NCI-H82 treated with DMSO at 0.1 percent for 48 hours (cell line): ENCODE measurements at regions not wholly inside any gene's neighbourhood (a gene's known extent, or its start where the extent isn't known, plus 50 kb on each side); places are given as distances from the start of the nearest gene placed in this dataset.

ENCODE experiments used
- DNase-seq: peaks from one replicate; lab custom pipeline; 2025; ENCODE audit not compliant: unreplicated experiment; lab: John Stamatoyannopoulos, UW

DNA sequence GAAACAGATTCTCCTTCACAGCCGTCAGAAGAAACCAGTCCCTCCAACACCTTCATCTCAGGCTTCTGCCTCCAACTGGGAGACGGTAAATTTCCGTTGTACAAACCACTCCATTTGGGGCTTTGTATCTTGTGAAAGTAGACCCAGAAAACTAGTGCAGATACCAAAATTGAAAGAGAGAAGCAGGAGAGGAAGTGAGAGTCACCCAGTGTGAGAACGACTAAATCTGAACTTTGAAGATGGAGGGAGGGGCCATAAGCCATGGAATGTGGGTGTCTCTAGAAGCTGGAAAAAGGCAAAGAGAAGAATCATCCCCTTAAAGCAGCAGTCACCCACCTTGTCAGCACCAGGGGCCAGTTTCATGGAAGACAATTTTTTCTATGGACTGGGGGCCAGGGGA, 88.3 kb upstream of the LRATD1 start:
- DNase-seq, result no peak

DNA sequence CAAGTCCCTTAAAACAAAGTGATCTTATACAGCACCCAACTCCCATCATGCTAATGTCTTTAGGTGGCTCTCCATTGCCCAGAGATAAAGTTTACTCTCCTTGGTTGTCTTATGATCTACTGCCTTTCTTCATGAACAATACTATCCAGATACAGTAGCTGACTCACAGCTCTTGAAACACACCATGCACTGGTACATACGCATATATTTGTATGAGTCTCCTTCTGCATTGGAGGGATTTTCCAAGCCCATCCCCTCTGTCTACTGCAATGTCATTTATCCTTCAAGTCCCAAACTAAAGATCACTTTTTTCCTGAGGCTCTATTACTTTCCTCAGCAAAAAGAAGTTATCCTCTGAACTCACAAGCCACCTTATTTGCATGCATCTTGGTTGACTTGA, 84.7 kb upstream of the LRATD1 start:
- no peak for DNase-seq

DNA sequence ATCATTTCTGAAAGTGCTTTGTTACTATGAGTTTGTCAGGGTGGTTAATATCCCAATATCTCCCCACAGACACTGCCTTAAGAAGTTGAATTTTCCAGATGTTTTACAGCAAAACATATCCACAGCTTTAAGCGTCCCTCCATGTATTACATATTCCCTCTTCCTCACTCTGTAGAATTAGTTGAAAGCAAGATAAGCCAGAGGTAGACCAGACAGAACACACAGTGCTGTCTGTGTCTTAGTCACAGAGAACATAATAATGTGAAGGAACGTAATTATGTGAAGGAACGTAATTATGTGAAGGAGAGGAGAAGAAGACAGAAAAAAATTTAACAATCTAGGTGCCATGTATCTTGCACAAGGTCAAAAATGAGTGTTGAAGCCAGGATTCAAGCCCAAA, 81.9 kb upstream of the LRATD1 start:
- no peak for DNase-seq

DNA sequence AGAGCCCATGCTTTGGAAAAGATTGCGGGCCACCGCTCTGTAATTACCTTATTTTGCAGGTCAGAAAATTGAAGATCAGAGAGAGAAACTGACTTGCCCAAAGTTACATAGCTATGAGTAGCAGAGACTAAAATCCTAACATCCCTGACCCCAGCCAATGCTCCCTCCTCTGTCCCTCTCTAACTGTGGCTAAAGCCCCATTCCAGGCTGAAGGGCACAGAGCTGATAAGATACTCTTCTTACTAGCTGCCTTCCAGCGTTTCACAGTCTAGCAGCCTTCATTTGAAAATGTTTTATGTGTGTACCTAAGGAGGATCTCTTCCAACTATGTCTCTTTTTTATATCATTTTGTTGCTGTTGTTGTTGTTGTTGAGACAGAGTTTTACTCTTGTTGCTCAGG, 81.4 kb upstream of the LRATD1 start:
- DNase-seq, result no peak

DNA sequence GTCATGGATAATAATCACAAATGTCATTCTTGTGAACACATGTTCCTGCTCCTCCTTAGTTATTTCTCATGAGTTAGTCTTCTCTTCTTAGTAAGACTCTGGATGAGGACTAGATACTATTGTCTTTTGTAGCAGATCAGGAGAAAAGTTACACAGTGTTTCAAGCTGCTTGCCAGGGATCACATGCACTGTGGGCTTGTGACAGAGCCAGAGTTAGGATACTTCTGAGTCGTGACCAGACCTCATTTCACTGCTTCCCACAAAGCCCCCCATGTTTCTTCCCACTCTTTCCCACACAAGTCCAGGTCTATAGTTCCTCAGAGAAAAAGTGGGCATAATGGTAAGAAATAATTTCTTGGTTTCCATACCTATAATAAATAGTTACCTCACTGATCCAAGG, 80.2 kb upstream of the LRATD1 start:
- DNase-seq, result no peak

DNA sequence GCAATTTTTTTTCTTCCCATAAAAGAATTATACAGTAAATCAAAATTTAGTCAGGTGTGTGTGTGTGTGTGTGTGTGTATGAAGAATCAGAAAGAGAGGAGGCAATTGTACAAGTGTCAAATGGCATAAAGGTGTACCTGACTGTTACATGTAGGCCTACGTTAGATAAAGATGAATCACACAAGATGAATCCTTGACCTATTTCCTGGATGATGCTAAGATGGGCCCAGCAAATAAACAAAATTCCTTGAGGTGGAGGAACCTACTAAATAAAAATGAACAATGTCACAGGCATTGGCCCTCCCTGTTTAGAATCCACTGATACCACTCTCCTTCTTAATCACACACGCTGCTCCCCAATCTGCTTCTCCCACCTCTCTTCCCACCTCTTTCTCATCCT, 79.7 kb upstream of the LRATD1 start:
- DNase-seq, result no peak

DNA sequence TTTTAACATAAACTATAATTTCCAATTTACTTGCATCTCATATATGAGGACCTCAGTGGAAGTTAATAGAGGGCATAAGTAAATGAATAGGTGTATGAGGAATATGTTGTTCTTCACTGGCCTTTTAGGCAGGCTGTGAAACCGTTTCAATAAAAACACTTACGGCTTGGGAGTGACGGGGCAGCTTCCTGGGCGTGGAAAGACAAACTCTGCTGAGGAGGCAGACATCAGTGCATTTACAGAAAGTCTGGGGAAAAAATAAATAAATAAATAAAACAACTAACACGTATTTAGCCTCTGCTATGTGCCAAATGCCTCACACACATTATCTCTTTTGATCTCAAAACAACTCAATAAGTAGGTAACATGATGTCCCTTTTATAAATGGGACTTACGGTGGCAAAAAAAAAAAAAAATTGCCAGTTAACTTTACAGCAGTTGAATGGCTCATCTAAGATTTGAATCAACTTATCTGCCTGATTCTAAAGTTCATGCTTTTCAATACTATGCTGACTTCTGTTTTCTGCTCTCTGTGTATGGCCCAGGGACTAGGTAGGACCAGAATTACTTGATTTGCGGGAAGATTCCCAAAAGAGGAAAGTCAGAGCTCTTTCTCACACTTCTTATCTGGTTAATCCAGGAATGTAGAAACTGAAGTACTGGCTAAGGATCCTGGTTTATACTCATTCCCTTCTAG, 77.5 kb upstream of the LRATD1 start:
- DNase-seq, result no peak

DNA sequence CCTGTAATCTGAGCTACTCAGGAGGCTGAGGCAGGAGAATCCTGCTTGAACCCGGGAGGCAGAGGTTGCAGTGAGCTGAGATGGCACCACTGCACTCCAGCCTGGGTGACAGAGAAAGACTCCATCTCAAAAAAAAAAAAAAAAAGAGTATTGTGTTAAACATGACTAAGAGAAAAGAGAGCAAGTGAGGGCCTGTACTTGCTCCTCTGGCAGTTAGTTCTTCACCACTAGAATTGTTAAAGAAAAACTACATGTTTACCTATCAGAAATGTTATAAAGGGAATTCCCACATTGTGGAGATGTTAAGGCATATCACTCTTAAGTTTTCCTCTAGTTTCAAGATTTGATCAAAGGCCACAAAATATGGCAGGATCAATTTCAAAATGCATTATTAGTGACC, 75.4 kb upstream of the LRATD1 start:
- no peak for DNase-seq

DNA sequence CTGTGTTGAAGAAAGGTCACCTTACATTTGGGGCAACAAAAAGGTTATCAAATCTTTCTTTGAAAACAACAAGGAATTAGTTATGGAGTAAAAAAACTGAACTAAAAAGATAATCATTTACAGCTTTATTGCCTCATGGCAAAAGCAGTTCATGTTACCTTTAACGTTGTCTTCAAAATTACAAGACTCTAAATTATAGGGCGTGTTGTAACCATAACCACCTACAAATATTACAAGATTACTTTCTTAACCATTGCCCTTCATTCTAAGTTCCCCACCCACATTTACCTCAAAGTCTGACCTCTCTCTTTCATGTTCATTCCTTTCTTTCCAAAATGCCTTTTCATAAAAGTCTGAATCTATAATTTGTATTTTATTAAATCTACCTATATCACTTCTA, 74.6 kb upstream of the LRATD1 start:
- no peak for DNase-seq

DNA sequence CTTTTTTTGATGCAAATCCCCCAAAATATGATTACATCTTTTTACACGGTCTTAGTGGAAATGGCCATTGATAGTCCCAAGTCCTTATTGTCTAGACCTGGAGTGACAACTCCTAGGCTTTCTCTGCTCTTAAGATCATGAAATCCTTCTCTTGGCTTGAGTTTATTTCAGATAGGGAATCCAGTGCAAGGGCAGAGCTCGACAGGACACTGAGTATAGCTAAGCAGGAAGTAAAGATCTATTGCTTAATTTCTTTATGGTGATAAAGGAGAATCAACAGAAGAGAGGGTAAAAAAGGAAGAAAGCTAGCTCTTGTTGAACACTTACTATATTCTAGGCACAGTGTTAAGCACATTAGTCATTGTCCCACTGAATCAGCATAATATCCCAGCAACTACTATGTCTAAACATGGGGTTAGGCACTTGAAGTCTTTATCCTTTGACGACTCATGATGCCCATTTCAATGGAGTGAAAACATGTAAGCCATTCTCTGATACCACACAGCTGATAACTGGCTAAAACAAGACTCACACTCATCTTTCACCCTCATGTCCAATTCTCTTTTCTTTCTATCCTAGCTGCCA, 74.1 kb upstream of the LRATD1 start:
- no peak for DNase-seq

DNA sequence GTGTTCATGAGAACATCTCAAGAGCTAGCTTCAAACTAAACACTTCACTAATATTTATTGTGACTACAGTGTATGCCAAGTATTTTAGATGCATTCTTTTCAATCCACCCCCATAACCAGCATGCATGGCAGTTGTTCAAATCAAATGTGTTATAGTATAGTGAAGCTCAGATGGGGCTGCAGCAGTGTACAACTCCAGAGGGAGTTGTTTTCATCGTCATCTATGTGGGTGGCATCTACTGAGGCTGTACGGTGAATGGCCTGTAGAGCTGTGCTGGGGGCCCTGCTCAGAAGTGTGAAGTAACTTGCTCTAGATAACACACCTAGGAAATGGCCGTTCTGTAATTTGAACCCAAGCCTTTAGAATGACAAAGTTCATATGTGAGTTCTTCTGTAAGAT, 71.8 kb upstream of the LRATD1 start:
- DNase-seq, result no peak

DNA sequence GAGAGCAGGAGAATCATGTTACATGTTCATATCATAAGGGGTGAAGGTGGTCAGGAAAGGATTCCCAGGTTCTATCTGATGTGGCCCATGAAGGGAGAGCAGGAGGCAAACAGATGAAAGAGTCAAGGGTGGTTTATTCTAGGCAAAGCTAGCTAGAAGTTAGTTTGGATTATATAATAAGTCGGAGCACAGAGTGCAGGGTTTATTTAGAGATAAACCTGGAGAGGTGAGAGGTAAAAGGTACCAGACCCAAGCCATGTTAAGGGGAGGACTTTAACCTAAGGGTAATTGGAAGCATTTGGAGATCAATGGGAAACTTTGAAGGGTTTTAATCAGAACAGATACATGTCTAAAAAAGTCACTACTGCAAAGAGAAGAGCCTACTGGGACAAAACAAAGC, 69.2 kb upstream of the LRATD1 start:
- DNase-seq, result no peak

DNA sequence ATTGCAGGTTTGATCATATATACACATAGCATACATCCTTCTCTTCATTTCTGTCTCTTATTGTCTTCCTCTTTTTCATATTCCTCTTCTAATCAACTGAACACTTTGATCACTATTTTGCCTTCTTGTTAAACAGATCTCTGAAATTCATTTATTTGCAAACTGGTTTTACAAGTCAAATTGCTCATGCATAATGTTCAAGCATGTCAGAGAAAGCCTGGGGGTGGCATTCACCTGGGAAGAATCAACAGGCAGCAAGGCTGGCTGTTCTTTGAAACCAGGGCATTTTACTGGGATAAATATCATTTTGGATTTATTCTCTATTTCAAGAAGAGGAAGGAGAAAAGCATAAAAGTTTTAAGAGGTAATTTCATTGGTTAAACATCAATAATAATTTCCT, 66.9 kb upstream of the LRATD1 start:
- DNase-seq, result no peak

DNA sequence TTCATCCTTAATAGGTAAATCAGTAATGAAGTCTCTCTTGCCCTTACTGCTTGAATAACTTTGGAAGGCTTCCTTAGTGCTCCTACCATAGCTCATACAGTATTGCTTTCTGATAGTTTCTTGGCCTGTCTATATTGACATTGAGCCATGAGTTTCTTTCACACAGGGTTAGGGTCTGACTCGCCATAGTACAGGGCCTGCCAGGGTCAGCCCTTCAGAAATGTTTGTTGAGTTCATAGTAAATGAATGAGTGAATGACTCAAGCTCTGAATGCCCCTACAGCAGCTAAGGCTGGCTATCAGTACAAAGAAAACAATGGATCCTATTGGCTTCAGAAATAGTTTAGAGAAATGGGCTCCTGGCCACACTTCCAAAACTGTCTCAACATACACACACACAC, 65.0 kb upstream of the LRATD1 start:
- no peak for DNase-seq

DNA sequence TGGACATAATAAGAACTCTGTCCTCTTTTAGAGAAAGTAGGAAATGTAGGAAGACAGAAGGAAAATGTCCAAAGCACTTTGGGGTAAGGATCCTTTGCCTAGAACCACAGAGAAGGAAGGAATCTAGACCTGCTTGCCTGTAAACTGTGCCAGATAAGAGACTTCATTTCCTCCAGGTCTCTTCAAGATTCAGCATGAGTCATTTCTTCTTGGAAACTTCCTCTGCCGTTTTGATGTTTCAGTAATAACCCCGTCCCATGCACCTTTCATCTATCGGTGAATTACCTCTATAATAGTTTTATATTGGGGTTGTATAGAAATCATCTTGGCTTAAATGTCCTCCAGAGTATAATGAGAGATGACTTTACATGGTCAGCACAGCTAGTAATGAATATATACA, 63.2 kb upstream of the LRATD1 start:
- no peak for DNase-seq

DNA sequence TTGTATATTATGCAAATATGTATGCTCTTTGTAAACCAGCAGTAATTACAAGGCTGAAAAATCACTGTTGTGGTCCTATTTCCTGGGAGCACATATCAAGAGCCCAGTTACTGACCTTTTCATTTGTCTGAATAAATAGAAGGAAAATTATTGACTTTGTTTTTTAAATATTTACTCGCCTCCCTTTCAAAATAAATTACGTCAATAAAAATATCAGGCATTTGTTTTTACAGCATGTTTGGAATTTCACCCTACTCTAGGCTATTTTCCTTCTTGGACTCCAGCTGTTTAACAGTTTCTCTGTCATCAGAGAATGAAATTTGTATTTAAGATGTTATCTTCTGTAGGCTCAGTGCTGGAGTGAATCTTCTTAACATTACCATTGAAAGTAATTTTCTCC, 59.9 kb upstream of the LRATD1 start:
- no peak for DNase-seq

DNA sequence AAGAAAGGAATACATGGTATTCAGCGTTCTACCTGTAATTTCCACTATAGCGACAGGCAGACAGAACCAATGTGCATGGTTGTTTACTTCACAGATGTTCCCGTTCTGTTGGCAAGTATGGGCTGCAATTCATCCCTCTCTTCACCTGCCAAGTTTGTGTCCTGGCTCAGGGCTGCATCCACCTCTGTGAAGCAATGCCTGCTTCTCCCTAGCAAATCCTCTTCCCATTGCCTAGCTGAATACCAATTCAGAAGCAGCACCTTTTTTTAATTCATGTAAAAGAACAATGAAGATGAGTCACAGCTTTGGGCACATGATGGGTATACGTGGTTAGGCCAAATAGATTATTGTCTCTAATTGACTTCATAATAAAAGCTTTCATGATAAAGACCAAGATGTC, 54.7 kb upstream of the LRATD1 start:
- DNase-seq, result no peak
